A673 (cell line): ENCODE measurements at regions not wholly inside any gene's neighbourhood (a gene's known extent, or its start where the extent isn't known, plus 50 kb on each side); places are given as distances from the start of the nearest gene placed in this dataset.

Source experiments
- BruUV-seq: library from RNA; stranded (reverse); fragments of 400-500 nt; replicated peaks from 2 replicates; lab custom pipeline; 2021; lab: Mats Ljungman, UMichigan
- CTCF ChIA-PET: fragments of 300-600 bp; sonication (Branson Sonifier 250); formaldehyde crosslinking; loops from one replicate; lab custom pipeline; 2022; ENCODE audit warnings: antibody characterized with exemption; lab: Charles Lee
- POLR2A ChIA-PET: fragments of 300-600 bp; sonication (Branson Sonifier 250); formaldehyde crosslinking; loops from one replicate; lab custom pipeline; 2022; ENCODE audit warnings: antibody characterized with exemption; ENCODE audit not compliant: low non-redundant PET; lab: Charles Lee
- DNase-seq: peaks from one replicate; pipeline ENCODE4 v3.0.0-alpha.2; 2015; ENCODE audit warnings: low spot score
- H3K27ac ChIP-seq: fragments of 200-600 bp; sonication (generic); 2 replicates; pipeline ENCODE4 v1.5.1; 2016; ENCODE audit warnings: mixed run types, low read depth, mild to moderate bottlenecking, mixed read lengths, antibody characterized with exemption, low read length; ENCODE audit not compliant: poor library complexity, severe bottlenecking
- H3K27me3 ChIP-seq: fragments of 200-600 bp; sonication (generic); replicated peaks from 2 replicates; pipeline ENCODE4 v1.6.1; 2017; ENCODE audit warnings: mixed run types, low read depth, mild to moderate bottlenecking, mixed read lengths, antibody characterized with exemption, low read length; ENCODE audit not compliant: insufficient read depth, poor library complexity
- H3K36me3 ChIP-seq: fragments of 200-600 bp; sonication (generic); 2 replicates; pipeline ENCODE4 v1.6.1; 2016; ENCODE audit warnings: mixed run types, mild to moderate bottlenecking, mixed read lengths, antibody characterized with exemption, low read length; ENCODE audit not compliant: insufficient read depth, poor library complexity, severe bottlenecking
- H3K4me1 ChIP-seq: fragments of 200-600 bp; sonication (generic); 2 replicates; pipeline ENCODE4 v1.6.1; 2017; ENCODE audit warnings: mixed run types, mild to moderate bottlenecking, mixed read lengths, antibody characterized with exemption, low read length; ENCODE audit not compliant: insufficient read depth, poor library complexity, severe bottlenecking
- H3K4me3 ChIP-seq: fragments of 200-600 bp; sonication (generic); 2 replicates; pipeline ENCODE4 v1.5.1; 2016; ENCODE audit warnings: low read depth, mixed run types, mild to moderate bottlenecking, mixed read lengths, low read length; ENCODE audit not compliant: poor library complexity, severe bottlenecking
- H3K9me3 ChIP-seq: fragments of 200-600 bp; sonication (generic); 2 replicates; pipeline ENCODE4 v1.6.1; 2016; ENCODE audit warnings: mixed run types, low read depth, mild to moderate bottlenecking, mixed read lengths, antibody characterized with exemption, low read length; ENCODE audit not compliant: poor library complexity, severe bottlenecking
- EZH2 ChIP-seq: fragments of 200-600 bp; sonication (generic); IDR thresholded peaks from 2 replicates; pipeline ENCODE4 v1.6.1; 2017; ENCODE audit warnings: borderline replicate concordance, low read depth, mild to moderate bottlenecking, mixed read lengths, antibody characterized with exemption, low read length; ENCODE audit not compliant: poor library complexity, severe bottlenecking
- intact Hi-C: fragments of 100-400 bp; cut with micrococcal nuclease; formaldehyde crosslinking; loops from one replicate; pipeline ENCODE4 v1.10.0; 2022; ENCODE audit not compliant: unreplicated experiment
- TF ChIP-seq, protein P1 (sequence below): fragments of 300-800, 200-600 bp; sonication (generic); conservative IDR thresholded peaks from 2 replicates; pipeline ENCODE4 v1.5.1; 2017; ENCODE audit warnings: low read depth, mild to moderate bottlenecking, antibody characterized with exemption, low read length, moderate library complexity, mixed read lengths

DNA sequence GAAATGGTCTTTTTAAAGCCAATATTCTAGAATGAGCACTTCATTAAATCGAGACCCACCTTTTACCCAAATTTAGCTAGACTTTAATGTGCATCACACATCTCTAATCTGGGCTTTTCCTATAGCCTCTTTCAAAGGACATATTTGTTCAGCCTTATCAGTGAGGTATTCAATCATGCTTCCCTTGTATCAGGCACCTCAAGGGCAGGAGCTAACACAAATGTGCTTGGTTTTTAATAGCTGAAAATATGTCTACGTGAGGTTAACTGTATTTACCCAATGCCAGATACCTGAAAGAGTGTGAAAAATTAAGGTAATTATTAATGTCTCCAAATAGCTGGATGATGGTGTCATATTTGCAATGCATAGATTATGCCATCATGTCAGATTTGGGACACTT, 203.9 kb downstream of the SNX10 start:
- Histone ChIP-seq H3K27me3 (peaks cover 43% of the 10 kb centered on the region), H3K4me3 (no peak overlapping the region), H3K27ac (no peak overlapping the region), H3K4me1 (no peaks in the 10 kb centered on the region), H3K36me3 (no peaks in the 10 kb centered on the region), H3K9me3 (no peaks in the 10 kb centered on the region)
- DNase-seq, result no peak
- POLR2A ChIA-PET, result no interaction called here
- BruUV-seq, result no TSS peak
- CTCF ChIA-PET, result no interaction called here
- intact Hi-C loops, result no loop called here
- no peak for TF ChIP-seq EZH2
- TF ChIP-seq, protein P1, sequence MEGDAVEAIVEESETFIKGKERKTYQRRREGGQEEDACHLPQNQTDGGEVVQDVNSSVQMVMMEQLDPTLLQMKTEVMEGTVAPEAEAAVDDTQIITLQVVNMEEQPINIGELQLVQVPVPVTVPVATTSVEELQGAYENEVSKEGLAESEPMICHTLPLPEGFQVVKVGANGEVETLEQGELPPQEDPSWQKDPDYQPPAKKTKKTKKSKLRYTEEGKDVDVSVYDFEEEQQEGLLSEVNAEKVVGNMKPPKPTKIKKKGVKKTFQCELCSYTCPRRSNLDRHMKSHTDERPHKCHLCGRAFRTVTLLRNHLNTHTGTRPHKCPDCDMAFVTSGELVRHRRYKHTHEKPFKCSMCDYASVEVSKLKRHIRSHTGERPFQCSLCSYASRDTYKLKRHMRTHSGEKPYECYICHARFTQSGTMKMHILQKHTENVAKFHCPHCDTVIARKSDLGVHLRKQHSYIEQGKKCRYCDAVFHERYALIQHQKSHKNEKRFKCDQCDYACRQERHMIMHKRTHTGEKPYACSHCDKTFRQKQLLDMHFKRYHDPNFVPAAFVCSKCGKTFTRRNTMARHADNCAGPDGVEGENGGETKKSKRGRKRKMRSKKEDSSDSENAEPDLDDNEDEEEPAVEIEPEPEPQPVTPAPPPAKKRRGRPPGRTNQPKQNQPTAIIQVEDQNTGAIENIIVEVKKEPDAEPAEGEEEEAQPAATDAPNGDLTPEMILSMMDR, result no peak

DNA sequence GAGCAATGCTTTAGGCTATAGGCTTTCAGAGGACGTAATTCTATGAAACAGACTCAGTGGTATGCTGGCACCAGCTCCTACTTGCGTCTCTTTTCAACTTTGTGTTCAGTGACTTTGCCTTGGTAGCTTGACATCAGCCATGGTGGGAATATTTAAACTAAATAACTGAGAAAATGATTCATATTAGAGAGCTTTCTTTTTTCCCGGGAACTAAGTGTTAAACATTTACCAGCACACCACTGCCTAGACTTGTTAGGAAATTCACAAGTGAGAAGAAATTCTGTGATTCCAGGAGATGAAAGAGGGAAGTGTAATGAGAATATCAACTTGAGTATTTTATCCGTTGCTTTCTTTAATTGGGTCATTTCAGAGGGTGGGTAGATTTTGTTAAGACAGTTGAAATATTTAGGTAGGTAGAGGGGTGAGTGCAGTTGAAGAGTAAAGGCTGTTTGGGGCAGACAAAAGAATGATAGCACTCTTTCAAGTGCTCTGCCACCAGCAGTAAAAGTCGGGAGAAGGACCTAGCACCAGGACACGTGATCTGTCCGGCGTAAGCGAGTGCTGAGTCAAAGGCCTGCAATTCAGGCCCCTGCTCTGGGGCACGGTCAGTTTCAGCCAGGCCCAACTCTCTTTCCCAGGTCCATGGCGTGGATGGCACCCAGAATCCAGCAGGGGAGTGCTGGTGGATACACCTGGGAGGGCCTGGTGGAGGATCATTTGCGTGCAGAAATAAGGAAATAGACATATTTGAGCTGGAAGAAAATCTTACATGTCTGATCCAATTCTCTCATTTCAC, 206.3 kb downstream of the SNX10 start:
- no peak for DNase-seq
- POLR2A ChIA-PET, result no interaction called here
- Histone ChIP-seq H3K9me3 (no peaks in the 10 kb centered on the region), H3K27me3 (peaks cover 59% of the 10 kb centered on the region), H3K4me1 (no peaks in the 10 kb centered on the region), H3K27ac (no peak overlapping the region), H3K4me3 (no peak overlapping the region), H3K36me3 (no peaks in the 10 kb centered on the region)
- no TSS peak for BruUV-seq
- intact Hi-C loops, result no loop called here
- CTCF ChIA-PET, result no interaction called here
- no peak for TF ChIP-seq EZH2
- TF ChIP-seq, protein P1, result no peak

DNA sequence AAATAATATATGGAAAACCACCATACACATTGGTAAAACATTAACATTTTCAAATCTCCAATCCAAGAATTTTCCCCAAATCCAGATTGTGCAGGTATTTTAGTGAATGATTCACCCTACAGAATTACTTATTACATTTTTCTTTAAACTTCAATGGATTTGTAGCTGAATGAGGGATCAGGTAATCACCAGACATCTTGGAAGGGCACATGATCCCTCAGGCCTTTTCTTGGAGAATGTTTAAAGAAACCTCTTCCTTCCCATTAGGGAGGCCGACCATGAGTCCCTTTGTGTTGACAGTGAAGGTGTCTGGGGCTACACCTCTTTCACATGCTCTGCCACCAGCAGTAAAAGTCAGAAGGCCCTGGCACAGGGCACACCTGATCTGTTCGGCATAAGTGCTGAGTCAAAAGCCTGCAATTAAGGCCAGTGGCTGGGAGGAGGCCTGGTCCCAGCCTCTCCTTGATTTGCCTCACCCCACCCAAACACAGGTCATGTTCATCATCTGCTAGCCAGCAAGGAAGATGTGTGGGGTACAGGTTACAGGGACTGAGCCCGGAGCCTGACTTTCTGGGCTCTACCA, 207.7 kb downstream of the SNX10 start:
- no peaks in the 10 kb centered on the region for H3K4me1 ChIP-seq
- intact Hi-C loops, result no loop called here
- CTCF ChIA-PET, result no interaction called here
- H3K36me3 ChIP-seq, result no peaks in the 10 kb centered on the region
- TF ChIP-seq EZH2, result no peak
- TF ChIP-seq, protein P1, result no peak
- H3K27ac ChIP-seq, result no peak overlapping the region
- BruUV-seq, result no TSS peak
- H3K4me3 ChIP-seq, result no peak overlapping the region
- DNase-seq, result no peak
- no peaks in the 10 kb centered on the region for H3K9me3 ChIP-seq
- POLR2A ChIA-PET, result no interaction called here
- H3K27me3 ChIP-seq, result peaks cover 65% of the 10 kb centered on the region
